Activated naive CD4-positive, alpha-beta T cell treated with Interleukin-2 at 50 U/mL for 16 hours (primary cell): ENCODE measurements at regions not wholly inside any gene's neighbourhood (a gene's known extent, or its start where the extent isn't known, plus 50 kb on each side); places are given as distances from the start of the nearest gene placed in this dataset.
"Not testable (repeated sequence)": the region's sequence is repeated elsewhere in the genome, so short reads cannot be mapped to it uniquely, and the experiment has no call there.

Experiments
- DNase-seq: peaks from one replicate; pipeline ENCODE4 v3.0.0-alpha.2; 2020

DNA sequence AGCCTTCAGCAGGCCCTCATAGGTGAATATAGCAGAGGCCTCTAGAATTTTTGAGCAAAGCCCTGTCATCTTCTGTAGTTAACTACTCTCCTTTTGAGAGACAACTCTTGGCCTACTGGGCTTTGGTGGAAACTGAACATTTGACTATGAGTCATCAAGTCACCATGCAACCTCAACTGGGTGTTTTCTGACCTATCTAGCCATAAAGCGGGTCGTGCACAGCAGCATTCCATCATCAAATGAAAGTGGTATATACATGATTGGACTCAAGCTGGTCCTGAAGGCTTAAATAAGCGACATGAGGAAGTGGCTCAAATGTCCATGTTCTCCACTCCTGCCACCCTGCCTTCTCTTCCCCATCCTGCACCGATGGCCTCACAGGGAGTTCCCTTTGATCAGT lies 1115.5 kb downstream of the TAF11L14 start:
- no peak for DNase-seq

- no peak for DNase-seq
Measured at GRCh38 chr5:18752317-18752716, 1118.1 kb downstream of the TAF11L14 start.

DNA sequence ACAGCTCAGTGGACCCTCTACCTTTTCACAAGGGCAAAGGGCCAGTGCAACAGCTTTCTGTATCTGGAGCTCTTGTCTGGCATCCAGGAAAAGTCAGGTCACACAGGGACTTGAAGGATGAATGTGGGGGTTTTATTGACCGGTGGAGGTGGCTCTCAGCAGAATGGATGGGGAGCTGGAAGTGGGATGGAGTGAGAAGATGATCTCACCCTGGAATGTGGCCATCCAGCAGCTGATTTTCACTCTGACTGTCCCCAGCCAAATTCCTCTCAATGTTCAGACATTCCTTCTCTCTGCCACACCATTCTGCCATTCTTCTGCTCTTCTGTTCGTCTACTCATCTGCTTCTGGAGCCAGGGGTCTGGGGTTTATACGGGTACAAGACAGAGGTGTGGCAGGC lies 1119.9 kb downstream of the TAF11L14 start:
- no peak for DNase-seq

- DNase-seq: no peak
Measured at GRCh38 chr5:18761801-18762200, 1127.5 kb downstream of the TAF11L14 start.

DNA sequence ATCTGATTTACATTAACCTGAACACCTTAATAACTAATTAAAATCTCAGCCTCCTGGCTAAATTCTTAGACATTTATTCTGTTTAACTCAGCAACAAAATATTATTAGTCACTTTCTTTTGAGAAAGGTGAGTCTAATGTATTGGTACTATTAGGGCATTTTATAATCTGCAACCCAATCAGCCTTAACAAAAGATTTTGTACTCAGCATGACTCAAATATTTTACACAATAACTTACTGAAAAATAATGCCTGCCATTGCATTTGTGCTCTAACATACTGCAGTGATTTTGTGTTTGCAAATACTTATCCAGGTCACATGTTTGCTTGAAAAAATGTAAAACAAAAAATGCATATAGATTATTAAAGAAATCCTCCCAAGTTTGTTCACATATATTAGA lies 1129.9 kb downstream of the TAF11L14 start:
- DNase-seq: no peak

GRCh38 chr5:18765304-18765703 lies 1131.0 kb downstream of the TAF11L14 start:
- no peak for DNase-seq

DNA sequence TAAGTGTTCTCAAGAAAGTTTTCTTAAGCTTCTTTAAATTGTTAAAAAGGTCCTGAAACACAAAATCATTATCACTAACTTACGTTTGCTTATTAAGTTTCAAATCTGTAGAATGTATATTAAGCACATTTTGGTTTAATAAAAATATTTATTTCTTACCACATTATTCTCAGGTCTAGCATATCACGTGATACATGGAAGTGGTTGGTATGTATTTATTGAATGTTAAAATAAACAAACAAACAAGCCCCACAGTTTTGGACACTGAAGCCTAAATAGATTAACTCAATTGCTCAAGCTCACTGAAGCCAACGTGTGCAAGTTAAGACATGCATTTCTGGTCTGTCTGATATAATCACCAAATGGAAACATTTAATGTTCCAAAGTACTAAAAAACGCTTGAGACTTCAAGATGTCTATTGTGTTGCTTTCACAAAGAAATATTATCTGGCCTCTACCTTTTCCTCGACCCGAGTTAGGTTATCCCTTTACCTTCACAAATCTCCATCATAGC lies 1136.9 kb downstream of the TAF11L14 start:
- no peak for DNase-seq

GRCh38 chr5:18772475-18772874 lies 1138.2 kb downstream of the TAF11L14 start:
- no peak for DNase-seq

DNA sequence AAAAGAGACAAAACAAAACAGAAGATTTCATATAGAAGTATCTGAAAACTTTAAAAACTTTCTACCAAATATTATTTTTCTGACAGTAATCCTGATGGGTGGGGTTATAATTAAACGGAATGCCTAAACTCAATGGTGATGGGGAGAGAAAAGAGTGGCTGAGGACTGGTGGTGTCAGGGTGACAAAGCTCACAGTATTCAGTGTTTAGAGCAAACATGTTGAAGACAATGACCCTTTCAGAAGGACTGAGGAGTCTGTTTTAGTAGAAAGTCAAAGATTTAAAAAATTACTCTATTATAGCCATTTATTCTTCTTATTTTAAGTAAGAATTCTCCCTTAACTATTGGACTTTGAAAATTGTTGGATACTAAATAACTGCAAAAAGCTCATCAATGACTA lies 1144.0 kb downstream of the TAF11L14 start:
- no peak for DNase-seq

DNA sequence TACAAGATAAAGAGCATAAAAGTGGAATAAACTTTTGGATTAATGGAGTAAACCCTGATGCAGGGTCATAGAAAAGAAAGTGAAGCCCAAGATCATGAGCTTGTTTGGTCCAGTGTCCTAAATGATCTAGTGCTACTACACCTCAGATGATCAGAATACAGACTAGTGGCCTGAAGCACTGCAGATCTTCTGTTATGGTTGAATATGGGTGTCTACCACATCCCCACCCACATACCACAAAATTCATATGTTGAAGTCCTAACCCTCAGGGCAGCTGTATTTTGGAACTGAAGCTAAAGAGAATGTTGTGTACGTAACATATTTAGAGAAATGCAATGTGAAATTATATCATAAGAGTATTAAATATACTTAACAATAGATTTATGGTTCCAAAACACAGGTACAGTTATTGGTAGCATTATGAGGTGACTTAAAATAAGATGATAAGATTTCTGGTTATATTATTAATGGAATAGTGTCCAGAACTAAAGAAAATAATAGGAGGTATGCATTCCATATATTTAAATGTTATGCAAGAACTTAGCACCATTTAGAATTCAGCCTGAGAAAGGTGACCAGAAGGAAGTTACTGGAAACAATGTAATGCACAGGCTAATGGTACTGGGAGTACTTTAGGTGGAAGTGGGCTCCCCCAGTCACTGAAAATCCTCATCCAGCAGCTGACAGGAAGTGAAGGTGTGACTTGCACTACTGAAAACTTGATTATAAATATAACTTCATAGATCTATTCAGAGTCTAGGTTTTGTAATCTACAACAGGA lies 1155.1 kb downstream of the TAF11L14 start:
- DNase-seq: no peak

DNA sequence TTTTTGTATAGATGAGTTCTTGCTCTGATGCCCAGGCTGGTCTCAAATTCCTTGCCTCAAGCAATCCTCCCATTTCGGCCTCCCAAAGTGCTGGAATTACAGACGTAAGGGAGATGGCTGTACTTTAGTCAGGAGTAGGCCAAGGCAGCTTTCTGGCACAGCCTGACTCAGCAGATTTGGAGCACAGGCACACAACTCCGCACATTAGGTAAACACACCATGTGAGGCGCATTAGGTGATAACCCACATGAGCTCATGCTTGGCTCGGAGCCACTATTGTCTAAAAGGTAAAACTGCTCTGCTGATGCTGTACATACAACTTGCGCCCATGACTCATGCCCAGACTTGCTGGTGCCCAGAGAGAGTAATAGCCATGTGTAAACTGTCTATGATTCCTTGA lies 1157.9 kb downstream of the TAF11L14 start:
- DNase-seq: no peak

DNA sequence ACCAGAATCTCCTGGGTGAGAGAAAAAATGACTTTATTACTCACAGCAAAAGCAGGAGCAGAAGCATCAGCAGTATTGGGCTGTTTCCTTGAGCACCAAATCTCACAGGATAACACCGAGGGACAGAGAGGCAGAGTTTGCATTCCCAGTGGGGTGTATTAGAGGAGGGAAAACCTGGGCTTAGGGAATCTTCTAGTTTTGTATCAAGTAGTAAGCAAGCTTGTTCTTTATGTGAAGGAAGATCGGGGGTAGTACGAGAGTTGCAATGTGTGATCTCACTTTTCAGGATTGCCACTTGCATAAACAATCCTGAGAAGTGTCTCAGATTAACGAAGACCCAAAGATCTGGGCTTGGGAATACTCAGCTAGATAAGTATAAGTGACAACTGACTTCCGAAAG lies 1163.0 kb downstream of the TAF11L14 start:
- no peak for DNase-seq

GRCh38 chr5:18798058-18798457 lies 1163.8 kb downstream of the TAF11L14 start:
- no peak for DNase-seq

GRCh38 chr5:18799482-18800128 lies 1165.3 kb downstream of the TAF11L14 start:
- no peak for DNase-seq

DNA sequence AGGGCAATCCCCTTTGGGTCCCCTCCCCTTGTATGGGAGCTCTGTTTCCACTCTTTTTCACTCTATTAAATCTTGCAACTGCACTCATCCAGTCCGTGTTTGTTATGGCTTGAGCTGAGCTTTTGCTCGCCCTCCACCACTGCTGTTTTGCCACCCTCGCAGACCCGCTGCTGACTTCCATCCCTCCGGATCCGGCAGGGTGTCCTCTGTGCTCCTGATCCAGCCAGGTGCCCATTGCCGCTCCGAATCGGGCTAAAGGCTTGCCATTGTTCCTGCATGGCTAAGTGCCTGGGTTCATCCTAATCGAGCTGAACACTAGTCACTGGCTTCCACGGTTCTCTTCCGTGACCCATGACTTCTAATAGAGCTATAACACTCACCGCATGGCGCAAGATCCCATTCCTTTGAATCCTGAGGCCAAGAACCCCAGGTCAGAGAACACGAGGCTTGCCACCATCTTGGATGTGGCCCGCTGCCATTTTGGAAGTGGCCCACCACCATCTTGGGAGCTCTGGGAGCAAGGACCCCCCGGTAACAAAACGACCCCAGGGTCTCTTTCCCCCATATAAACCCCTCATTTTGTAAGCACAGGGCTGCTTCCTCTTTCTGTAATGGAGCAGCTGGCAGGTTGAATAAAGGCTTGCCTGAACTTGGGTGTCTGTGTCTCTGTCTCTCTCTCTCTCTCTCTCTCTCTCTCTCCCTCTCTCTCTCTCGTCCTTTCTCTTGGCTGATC lies 1166.2 kb downstream of the TAF11L14 start:
- no peak for DNase-seq

- DNase-seq: not testable (repeated sequence)
Measured at GRCh38 chr5:18801413-18801812, 1167.2 kb downstream of the TAF11L14 start.

- no peak for DNase-seq
Measured at GRCh38 chr5:18802336-18802735, 1168.1 kb downstream of the TAF11L14 start.

- no peak for DNase-seq
Measured at GRCh38 chr5:18805376-18805775, 1171.1 kb downstream of the TAF11L14 start.

DNA sequence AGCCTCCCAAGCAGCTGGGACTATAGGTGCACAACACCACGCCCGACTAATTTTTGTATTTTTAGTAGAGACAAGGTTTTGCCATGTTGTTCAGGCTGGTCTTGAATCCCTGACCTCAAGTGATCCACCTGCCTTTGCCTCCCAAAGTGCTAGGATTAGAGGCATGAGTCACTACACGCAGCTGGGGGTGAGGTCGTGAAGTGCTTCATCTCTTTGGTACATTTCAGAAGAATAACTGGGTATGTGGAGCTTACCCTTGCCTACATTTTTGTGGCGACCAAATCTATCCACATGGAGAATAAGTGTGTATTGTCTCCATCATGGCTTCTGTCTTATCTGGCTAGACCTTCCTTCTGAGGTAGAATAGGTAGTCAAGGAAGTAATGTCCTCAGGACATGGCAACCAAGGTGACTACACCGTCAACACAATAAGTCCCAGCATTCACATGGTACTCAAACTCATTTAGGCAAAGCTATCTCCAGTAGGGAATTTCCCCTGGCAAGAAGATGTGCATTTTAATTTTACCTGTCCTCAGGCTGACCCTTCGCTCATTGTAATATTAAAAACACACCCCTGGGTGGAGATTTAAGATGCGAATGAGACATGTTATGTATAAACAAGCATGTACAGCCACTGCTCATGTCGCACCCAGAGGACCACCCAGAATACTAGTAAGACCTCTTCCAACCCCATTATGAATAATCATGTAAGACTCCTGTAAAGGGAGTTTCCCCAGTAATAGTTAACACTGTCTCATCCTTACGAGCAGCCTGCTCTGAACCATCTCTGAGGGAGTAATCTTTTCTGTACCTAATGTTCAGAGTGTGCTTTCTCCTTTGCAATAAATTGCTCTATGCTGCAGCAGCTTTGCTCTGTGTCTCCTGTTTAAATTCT lies 1173.2 kb downstream of the TAF11L14 start:
- no peak for DNase-seq

DNA sequence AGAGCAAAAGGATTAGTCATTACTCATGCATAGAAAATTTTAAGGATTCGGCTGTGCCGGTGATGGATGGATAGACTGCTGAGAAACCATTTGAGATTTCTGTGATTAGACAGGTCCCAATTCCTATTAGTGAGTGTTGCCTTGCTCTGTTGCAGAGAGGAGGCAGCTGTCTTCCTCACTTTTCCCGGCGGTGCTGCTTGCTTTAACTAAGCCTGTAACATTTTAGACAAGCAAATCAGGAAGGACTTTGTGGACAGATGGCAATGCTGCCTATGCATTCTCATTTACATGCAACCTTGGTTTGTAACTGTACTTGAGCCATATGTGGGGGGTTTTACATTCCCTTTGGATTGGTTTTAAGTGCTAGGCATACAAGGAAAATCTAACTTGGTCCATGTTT lies 1176.3 kb downstream of the CDH18 start:
- no peak for DNase-seq

- no peak for DNase-seq
Measured at GRCh38 chr5:18828351-18828750, 1159.6 kb downstream of the CDH18 start.

DNA sequence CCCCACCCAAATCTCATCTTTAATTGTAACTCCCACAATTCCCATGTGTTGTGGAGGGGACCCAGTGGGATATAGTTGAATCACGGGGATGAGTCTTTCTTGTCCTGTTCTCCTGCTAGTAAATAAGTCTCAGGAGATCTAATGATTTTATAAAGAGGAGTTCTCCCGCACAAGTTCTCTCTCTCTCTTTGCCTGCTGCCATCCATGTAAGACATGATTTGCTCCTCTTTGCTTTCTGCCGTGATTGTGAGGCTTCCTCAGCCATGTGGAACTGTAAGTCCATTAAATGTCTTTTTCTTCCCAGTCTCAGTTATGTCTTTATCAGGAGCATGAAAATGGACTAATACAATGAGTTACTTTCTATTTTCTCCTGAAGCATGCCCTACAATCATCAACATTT lies 1158.5 kb downstream of the CDH18 start:
- no peak for DNase-seq

- DNase-seq: no peak
Measured at GRCh38 chr5:18850216-18850615, 1137.8 kb downstream of the CDH18 start.
